Uterus (tissue), 3 donors: ENCODE measurements at regions not wholly inside any gene's neighbourhood (a gene's known extent, or its start where the extent isn't known, plus 50 kb on each side); places are given as distances from the start of the nearest gene placed in this dataset.

Experiments
- DNase-seq, 2 donors: peaks; one replicate each; pipeline ENCODE4 v3.0.0-alpha.2; 2019 to 2020
- H3K27ac ChIP-seq, 2 donors: fragments of 200-600 bp; sonication (generic); 1 replicate in 1 of 2; 2 replicates in 1 of 2; pipeline ENCODE4 v1.5.1; 2016 to 2018
- H3K27me3 ChIP-seq, 2 donors: fragments of 200-600 bp; sonication (generic); one replicate each; pipeline ENCODE4 v1.5.1; 2018 to 2019; ENCODE audit warnings: control low read depth in 1 of 2
- H3K36me3 ChIP-seq, 2 donors: fragments of 200-600 bp; sonication (generic); one replicate each; pipeline ENCODE4 v1.5.1; 2019; ENCODE audit warnings: control low read depth in 1 of 2
- H3K4me1 ChIP-seq, 2 donors: fragments of 200-600 bp; sonication (generic); one replicate each; pipeline ENCODE4 v1.5.1; 2018 to 2019; ENCODE audit warnings: control low read depth in 1 of 2
- H3K4me3 ChIP-seq, 2 donors: fragments of 200-600 bp; sonication (generic); 1 replicate in 1 of 2; 2 replicates in 1 of 2; pipeline ENCODE4 v1.5.1; 2018 to 2019; ENCODE audit warnings: mild to moderate bottlenecking in 1 of 2
- H3K9me3 ChIP-seq, 2 donors: fragments of 200-600 bp; sonication (generic); one replicate each; pipeline ENCODE4 v1.5.1; 2019; ENCODE audit warnings: control low read depth in 1 of 2
- POLR2A ChIP-seq, 2 donors: fragments of 450-650 bp; IDR thresholded peaks; one replicate each; pipeline ENCODE4 v1.6.1; 2016; ENCODE audit warnings: antibody characterized with exemption in 2 of 2, mild to moderate bottlenecking in 1 of 2, moderate library complexity in 1 of 2
- intact Hi-C: fragments of 100-400 bp; cut with DNase I; formaldehyde crosslinking; loops from one replicate; pipeline ENCODE4 v1.15.1; 2023; ENCODE audit warnings: low total_unique reads
- TF ChIP-seq, protein P1 (sequence below), 4 experiments: fragments of 200-600 bp in 2 of 4; fragments of 450-650 bp in 2 of 4; sonication (generic) in 2 of 4; IDR thresholded peaks; one replicate each; pipeline ENCODE4 v1.5.1; 2016 to 2019; ENCODE audit warnings: antibody characterized with exemption in 4 of 4, mild to moderate bottlenecking in 2 of 4, moderate library complexity in 1 of 4
- donor health status: DM: yes; HTN: yes; CAD: no.

DNA sequence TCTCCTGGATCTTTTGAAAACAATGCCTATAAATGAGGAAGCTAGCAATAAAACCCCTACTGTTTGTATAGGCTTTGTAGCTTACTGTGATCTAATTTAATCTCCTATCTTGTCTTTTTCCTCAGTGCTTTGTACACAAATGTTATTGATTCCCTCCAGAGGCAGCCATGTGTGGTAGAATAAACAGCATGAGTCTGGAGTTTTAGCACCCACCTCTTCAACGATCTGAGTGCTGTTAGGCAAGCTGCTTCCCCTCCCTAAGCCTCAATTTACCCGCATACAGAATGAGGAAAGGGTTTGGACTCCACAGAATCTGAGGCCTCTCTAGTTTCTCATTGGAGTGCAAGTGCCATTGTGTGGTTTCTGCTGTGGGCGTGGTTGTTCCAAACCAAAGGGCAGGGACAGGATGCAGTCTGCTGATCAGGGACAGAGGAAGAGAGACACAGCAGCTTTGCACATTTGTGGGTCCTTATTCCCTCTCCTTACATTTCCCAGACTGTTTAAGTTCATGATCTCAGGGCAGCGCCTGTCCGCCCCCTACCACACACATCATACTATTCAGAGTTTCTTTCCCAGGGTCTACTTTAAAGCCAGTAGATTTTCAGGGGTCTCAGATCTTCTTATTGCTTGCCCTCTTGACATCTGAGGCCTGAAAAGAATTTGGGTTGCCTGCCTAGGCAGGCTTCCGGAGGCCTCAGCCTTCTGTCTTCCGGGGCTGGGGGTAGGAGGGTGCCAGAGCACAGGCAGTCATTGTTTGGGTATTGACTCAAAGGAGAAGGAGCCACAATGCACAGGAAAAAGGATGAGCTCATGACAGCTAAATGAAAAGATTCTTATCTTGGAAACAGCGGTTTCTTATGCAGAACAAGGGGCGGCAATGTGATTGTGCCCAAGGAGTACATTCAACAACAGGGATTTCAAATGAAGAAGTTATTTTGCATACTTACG, 114.9 kb upstream of the TEX13D start:
- Histone ChIP-seq H3K27me3 (no peaks in the 10 kb centered on the region), H3K27ac (no peak overlapping the region), H3K9me3 (no peaks in the 10 kb centered on the region), H3K36me3 (no peaks in the 10 kb centered on the region), H3K4me3 (no peak overlapping the region), H3K4me1 (no peaks in the 10 kb centered on the region)
- DNase-seq = no peak
- intact Hi-C loops = no loop called here
- TF ChIP-seq, protein P1, sequence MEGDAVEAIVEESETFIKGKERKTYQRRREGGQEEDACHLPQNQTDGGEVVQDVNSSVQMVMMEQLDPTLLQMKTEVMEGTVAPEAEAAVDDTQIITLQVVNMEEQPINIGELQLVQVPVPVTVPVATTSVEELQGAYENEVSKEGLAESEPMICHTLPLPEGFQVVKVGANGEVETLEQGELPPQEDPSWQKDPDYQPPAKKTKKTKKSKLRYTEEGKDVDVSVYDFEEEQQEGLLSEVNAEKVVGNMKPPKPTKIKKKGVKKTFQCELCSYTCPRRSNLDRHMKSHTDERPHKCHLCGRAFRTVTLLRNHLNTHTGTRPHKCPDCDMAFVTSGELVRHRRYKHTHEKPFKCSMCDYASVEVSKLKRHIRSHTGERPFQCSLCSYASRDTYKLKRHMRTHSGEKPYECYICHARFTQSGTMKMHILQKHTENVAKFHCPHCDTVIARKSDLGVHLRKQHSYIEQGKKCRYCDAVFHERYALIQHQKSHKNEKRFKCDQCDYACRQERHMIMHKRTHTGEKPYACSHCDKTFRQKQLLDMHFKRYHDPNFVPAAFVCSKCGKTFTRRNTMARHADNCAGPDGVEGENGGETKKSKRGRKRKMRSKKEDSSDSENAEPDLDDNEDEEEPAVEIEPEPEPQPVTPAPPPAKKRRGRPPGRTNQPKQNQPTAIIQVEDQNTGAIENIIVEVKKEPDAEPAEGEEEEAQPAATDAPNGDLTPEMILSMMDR (IDR thresholded peaks at IDR 0.05) = no peak
- TF ChIP-seq POLR2A (IDR thresholded peaks at IDR 0.05) = no peak

DNA sequence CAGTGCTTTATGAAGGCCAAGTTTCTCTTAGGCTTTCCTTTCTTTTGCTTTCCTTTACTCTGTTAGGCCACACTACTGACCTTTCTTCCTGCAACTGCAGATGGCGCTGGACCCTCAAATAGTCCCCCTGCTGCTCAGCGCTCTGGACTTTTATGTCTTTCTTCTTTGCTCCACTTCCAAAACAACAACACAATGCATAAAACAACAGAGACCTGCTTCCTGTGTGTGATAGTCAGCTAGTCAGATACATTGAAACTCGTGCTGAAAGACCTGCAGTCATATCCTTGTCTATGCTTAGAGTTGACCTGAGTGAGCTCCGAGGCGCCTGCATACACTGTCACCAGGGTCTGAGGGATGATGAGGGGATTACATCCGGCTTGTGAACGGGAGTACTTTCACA, 108.9 kb upstream of the TEX13D start:
- TF ChIP-seq, protein P1 (IDR thresholded peaks at IDR 0.05) = no peak
- no peak for TF ChIP-seq POLR2A (IDR thresholded peaks at IDR 0.05)
- DNase-seq = no peak
- Histone ChIP-seq H3K4me1 (no peaks in the 10 kb centered on the region), H3K27ac (no peak overlapping the region), H3K36me3 (no peaks in the 10 kb centered on the region), H3K27me3 (no peaks in the 10 kb centered on the region), H3K9me3 (no peaks in the 10 kb centered on the region), H3K4me3 (no peak overlapping the region)
- intact Hi-C loops = no loop called here

DNA sequence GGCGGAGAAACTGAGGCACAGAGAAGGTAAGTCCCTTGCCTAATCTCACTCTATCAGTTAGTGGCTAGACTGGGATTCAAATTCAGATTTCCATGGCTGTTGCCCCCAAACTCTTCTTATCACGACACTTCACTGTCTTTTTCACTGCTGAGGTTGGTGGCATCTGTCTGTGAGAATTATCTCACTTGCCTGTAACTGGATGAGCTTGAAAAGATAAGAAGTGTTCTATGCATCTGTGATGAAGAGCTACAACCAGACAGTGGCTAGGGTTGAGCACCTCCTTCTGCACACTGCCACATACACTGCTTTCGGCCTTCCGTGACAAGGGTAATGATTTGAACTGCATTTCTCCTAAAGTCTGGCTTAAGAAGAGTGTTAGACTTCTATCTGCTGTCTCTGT, 107.9 kb upstream of the TEX13D start:
- Histone ChIP-seq H3K27ac (no peak overlapping the region), H3K9me3 (no peaks in the 10 kb centered on the region), H3K4me1 (no peaks in the 10 kb centered on the region), H3K4me3 (no peak overlapping the region), H3K27me3 (no peaks in the 10 kb centered on the region), H3K36me3 (no peaks in the 10 kb centered on the region)
- intact Hi-C loops = no loop called here
- TF ChIP-seq, protein P1 (IDR thresholded peaks at IDR 0.05) = no peak
- no peak for TF ChIP-seq POLR2A (IDR thresholded peaks at IDR 0.05)
- DNase-seq = no peak

DNA sequence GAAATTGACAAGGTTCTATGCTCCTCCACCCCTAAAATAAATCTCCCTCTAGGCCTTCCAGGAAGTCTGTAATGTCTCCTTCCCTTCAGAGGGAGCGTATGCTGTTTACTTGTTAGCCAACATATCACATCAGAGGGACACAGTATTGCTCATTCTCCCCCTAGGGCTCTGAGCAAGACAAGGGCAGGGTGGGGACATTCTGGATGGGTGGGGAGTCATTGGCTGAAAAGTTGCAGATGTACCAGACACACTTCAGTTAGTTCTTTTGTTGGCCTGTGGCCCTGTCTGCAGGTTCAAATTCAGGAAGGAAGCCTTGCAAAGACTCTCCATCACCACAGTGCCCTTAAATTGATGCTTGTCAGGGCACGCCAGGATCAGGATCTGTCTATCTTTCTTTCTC, 106.3 kb upstream of the TEX13D start:
- intact Hi-C loops = no loop called here

DNA sequence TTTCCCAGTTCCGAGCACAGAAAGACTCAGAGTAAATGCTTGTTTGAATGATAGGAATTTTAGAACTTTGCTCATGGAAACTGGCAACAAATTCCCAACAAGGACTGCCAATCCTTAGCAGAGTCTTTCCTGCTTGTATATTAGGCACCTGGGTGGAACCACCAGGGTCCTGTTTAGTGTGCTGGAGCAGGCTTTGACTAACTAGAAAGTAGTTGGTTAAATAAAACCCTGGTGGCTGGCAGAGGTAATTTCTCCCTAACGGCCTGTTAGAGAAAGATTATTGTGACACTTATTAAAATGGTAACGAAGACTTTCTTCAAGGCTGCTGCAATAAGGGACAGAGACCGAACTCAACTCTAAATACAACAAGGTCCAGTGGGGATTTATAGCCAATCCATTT, 103.6 kb upstream of the TEX13D start:
- Histone ChIP-seq H3K9me3 (no peaks in the 10 kb centered on the region), H3K36me3 (no peaks in the 10 kb centered on the region), H3K27me3 (no peaks in the 10 kb centered on the region), H3K4me3 (no peak overlapping the region), H3K4me1 (no peaks in the 10 kb centered on the region), H3K27ac (no peak overlapping the region)
- no peak for DNase-seq
- TF ChIP-seq, protein P1 (IDR thresholded peaks at IDR 0.05) = no peak
- TF ChIP-seq POLR2A (IDR thresholded peaks at IDR 0.05) = no peak
- intact Hi-C loops = no loop called here

More for the DNA sequence above, 106.3 kb upstream of the TEX13D start:
- Histone ChIP-seq H3K9me3 (no peaks in the 10 kb centered on the region), H3K27me3 (no peaks in the 10 kb centered on the region), H3K4me3 (no peak overlapping the region), H3K27ac (no peak overlapping the region), H3K36me3 (no peaks in the 10 kb centered on the region), H3K4me1 (no peaks in the 10 kb centered on the region)
- TF ChIP-seq, protein P1 (IDR thresholded peaks at IDR 0.05) = no peak
- no peak for TF ChIP-seq POLR2A (IDR thresholded peaks at IDR 0.05)
- no peak for DNase-seq
